ENCODE measurements at regions not wholly inside any gene's neighbourhood (a gene's known extent, or its start where the extent isn't known, plus 50 kb on each side); places are given as distances from the start of the nearest gene placed in this dataset.

DNA sequence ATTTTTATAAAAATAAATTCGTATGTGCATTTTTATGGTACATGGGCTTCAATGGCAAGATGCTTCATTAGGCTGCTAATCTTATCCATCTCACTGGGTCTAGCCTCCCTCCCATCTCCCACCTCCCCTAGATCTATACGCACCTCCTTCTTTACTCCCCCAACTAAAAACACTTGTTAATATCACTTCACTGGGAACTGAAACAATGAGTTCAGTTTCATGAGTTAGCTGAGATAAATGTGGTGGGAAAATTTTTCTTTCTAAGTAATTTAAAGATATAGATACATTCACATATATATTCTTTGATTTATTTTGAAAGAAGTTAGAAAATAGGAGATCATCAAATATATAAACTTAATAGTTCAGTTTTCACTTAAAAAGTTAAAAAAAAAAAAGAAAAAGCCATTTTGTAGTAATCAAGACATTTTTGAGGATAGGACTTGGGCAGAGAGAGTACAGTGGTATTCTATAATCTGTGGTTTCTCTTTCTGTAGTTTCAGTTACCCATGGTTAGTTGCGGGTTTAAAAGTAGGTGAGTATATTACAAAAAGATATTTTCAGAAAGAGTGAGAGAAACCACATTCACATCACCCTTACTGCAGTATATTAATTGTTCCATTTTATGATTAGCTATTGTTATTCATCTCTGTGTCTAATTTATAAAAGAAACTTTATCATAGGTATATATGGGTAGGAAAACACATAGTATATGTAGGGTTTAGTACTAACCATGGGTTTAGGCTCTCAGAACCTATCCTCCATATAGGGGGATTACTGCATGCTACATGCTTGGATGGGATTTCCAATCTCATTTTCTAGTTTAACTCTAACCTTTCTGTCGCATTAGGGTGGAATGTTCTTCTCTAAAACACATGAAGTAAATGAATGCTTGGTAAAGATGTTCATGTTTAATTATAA lies 316.0 kb upstream of the CBLB start:
- no peak for DNase-seq

DNA sequence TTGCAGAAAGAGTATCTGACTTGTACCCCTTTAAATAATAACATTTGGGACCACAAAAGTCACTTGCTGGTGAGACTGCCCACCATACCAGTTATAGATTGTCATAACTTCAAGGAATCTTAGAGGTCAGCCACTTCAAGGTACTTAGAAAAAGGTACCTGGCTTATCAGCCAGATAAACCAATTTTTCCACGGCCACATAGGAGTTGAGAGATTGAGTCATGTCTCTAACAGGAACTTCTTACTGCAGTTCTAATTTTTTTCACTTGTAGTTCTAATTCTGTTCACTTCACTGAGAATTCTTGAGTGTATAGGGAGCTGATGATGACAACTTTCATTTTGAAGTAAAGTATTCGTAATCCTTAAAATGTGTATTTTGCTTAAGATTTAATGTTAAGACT lies 317.1 kb upstream of the CBLB start:
- DNase-seq, result no peak

DNA sequence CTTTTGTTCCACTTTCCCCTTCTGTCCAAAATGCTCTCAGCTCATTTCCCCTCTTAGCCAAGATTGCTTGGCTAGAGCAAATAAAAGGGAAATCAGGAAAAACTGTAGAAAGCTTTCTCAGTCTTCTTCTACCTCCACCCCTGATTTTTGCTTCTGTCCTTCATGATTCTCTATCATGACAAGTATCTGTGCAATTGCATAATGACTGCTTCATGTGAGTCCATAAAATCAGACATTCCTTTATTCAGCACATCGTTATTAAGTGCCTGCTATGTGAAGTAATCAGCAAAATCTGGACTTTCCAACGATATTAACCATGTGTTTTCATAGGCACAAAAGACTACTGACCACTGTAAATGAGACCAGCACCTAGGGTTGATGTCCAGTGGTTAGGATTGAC lies 321.5 kb upstream of the CBLB start:
- no peak for DNase-seq

DNA sequence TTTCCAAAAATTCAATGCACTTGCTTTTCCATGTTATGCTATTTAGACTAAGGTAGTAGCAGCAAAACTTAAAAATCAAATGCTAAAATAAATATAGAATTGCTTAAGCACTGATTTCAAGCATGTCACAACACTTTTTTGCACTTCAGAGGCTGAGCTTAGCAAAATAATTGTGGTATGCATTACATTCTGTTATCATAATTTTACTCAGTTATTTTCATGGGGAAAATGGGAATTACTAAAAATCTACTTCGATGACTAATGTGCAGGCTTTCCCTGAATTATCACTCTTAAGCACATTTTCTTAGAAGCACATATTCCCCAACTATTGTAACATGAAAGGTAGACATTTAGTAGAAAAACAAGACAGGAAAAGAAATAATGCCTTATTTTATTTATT lies 322.4 kb upstream of the CBLB start:
- no peak for DNase-seq

DNA sequence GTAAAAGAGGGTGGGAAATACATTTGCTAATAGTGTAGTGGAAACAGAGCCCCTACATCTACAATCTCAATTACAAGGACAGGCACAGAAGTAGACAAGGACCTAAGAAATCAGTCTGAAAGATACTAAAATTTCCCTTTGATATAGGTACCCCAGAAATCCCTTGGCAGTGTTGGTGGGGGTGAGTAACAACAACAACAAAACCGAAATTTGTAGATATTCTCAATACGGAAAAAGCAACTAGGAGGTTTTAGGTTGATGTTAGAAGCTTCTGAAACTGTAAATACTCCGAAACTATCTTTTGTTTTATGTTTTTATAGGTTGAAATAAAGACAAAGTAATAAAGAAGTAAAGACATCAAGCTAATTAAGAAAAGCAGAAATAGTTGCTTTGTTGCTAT lies 323.1 kb upstream of the CBLB start:
- DNase-seq, result no peak

DNA sequence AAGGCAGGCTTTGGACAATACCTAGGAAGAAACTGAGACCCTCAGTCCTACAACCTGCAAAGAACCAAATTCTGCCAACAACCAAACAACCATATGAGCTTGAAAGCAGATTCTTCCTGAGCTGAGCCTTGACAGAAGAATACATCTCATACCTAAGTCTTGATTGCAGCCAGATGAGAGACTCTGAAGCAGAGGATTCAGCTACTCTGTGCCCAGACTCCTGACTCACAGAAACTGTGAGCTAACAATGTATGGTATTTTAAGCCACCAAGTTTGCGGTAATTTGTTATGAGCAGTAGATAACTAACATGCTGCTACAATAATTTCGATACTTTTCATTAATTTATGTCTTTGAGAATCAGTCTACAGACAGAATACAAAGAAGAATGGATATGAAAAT lies 325.1 kb upstream of the CBLB start:
- DNase-seq, result no peak

DNA sequence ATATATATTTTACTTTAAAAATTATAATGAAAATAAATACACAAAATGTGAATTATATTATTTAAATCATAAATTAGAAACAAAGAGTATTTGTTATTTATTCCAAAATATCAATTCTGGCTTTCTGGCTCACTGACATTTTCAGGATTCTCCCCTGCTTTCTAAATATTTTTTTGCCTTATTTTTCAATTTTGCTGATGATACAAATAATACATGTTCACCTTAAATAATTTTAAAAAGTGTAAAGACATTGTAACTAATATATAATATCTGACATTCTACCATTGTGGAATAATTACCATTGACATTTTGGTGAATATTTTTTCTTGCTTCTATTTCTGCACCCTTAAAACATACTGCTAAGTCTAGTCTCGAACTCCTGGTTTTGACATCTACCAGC lies 325.9 kb upstream of the CBLB start:
- DNase-seq, result no peak

DNA sequence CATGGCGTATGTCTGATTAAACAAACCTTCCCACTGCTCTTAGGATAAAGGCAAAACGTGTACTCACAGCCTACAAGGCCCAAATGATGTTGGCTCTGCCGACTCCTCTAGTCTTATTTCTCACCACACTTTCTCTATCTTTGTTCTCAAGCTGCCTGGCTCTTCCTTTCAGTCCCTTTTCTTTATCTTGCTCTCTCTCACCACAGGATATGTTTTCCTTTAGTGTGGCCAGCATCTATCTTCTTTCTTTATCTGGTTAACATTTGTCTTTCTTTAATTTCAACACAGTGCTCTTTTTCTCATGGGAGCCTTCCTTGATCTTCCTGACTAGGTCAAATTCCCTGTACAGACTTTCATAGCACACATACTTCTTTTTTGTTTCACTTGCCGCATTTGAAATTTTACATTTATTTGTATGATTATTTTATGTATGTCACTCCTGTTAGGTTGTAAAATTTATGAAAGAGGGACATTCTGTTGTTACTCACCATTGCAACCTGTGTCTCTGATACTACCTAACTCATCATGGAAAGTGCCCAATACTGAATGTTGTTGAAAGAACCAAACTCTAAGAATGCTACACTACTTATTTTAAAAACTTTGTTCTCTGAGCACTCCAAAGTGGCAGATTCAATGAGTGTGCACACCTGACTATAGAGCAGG lies 328.9 kb upstream of the CBLB start:
- DNase-seq, result no peak

DNA sequence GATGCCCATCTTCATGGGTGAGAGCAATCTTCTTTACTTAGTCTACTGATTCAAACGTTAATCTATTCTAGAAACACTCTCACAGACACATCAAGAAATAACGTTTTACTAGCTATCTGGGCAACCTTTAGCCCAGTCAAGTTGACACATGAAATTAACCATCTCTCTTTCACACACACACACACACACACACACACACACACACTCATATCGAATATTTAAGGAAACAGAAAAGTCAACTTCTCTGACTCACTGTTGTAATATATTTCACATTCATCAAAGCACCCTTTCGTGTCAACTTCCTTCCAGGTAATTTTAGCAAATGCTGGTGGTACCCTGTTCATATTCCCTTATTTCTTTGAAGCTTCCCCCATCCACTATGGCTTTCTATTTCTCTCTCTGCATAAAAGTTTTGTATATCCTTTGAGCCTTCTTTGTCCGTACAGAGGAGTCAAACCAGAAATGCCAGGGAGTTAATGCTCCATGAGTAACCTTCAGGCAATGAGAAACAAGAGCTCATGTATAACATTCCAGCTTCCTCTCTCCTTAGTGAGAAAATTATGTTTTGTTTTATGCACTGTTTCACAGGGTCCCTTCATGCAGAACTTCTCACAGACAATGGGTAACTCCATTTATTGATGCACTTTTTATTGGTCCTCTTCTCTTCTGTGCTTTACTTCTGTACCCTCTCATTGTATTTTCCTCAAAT lies 335.5 kb upstream of the CBLB start:
- no peak for DNase-seq

DNA sequence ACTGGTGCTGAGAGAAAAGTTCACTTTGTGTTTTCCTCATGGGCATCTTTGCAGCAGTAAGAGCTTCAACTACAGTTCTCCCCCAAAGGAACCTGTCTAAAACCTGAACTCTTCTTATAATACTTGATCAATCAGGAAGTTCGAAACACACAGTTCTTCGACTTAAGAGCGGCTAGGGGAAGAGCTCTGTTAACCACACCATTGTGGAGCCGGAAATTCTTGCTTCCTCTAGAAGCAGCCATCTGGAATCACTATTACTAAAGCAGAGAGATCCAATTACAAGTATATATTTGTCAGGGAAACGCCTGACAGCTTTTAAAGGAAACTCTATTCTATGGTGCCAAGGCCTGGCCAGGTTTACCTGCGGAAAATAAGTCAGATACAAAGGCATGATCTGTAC lies 337.3 kb upstream of the CBLB start:
- no peak for DNase-seq

DNA sequence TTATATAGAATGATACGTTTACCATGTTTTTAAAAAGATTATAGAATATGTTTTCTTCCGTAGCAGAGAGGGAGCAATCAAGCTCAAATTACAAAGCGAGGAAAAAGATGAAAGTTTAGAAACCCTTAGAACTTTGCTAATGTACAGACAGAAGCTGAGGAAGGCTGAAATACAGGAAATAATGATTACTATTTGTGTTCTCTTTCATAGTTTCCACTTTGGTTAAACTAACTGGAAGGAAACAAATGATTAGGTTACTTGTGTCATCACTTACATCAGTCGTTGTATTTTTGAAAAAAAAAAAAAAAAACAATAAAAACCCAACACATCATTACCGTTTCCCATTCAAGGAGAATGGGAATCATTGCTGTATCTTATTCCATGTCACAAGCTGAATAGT lies 337.8 kb upstream of the CBLB start:
- DNase-seq, result no peak

DNA sequence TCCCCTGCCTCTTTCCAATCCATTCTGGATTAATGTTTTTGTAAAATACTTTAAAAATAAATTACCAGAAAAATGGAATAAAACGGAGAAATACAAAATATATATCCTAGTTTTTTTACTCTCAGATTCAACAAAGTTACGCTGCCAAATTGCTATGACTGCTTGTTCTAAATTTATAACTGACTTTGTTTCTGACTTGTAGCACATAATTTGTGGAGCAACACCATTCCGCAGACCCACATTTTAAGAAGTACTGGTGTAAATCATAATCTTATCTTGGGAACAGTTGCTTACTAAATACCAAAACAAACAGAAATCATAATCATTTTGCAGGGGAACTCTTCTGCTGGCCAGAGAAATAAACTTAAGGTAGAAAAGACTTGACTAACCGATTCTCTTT lies 339.4 kb upstream of the CBLB start:
- DNase-seq, result no peak

DNA sequence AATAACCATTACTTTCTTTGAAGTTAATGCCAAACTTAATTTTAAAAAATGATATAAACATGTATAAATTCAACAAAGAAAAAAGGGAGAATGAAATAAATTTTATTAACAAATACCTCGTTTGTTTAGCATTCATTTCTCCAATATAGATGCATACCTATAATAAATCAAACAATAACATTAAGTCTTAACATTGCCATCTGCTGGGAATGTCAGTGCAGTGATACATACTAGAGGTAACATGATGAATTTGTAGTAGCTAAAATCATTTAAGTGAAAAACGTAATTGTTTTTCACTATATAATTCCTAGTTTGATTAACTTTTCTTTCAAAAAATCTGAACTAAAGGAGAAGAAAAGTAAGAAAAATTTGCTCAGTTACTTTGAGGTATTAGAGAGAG lies 340.2 kb upstream of the CBLB start:
- DNase-seq, result no peak

DNA sequence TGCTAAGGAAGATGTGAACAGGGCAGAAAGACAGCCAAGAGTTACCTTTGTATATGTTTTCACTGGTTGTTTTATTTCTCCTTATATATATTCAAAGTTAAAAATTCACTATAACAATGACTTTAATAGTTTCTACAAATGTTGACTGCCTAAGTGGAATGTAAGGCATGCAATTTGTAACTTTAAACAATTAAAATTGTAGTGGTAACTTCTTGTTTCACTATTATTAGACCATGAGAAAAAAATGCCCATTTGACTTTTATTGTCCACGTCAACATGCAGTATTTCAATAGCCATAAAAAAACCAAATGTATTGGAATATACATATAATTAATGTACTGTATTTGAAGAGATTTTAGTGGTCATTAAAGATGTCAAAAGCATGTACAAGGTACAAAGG lies 340.7 kb upstream of the CBLB start:
- no peak for DNase-seq

DNA sequence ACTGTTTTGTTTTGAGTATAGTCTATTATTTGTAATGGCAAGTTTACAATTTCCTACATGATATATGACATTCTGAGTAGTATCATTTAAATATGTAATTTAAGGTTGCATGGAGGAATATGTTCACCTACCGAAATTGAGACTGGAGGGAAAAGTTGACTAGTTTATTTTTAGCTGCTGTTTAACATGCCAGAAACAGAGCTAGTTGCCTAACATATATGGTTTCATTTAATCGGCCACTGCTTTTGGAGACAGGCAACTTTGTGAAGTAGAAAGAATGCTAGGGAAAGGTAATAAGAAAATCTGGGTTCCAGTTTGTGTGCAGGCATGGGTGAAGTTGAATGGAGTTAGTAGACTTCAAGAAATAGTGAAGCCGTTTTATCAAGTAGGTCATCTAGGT lies 342.1 kb upstream of the CBLB start:
- DNase-seq, result no peak

DNA sequence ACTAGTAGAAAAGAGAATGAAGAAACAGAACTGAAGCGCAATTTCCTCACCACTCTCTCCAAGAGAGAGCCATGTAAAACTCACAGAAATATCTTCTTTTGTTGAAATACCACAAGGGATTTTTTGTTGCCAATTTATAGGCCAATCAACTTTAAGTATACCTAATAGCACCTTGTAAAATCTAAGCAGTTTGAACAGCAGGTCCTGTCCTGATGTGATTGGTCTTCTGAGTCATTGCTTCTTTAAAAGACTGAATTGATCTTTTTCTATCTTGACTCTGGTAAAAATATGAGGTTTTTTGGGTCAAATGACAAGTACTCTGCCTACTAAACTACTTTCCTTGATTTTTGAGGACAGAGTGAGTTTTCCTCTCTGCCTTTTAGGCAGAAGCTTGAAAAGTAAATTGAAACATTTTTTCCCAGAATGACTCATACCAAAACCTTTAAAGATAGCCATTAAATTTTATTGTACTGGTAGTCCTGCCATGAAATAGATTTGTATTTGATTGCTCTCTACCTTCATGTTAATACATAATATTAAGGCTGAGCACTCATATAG lies 343.9 kb upstream of the CBLB start:
- DNase-seq, result no peak

DNA sequence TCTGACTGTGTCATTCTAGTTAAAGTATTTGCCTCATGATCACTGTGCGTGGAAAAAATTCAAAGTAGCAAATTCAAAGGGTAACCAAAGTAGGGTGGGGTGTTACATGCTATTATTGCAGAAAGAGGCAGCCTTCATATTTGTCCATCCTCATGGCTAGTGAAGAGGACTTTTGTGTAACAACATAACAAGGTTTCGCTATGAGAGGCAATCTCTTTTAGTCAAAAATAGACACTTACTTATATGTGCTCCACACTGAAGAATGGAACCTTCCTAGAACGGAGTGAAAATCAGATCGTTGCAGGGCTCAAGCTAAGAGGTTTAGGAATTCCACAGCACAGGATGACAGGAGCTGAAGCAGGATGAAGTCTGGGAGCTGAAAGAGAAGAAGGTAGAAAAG lies 345.1 kb upstream of the CBLB start:
- no peak for DNase-seq

DNA sequence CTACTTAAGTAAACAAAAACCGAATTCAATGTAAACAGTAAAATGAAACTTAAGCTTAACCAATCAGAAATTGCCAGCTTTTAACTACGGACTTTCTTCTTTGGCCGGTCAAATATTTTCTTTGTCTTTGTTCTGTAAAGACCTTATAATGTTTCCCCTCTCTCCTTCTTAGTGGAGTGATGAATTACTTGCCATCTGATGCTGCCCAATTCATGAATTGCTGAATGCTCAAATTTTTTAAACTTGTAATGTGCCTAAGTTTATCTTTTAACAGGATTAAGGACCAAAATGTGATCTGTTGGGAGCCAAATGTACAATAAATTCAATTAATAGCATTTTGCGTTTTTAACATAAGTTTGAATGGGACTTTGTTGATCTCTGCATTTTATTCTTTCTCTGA lies 345.8 kb upstream of the CBLB start:
- DNase-seq, result no peak

DNA sequence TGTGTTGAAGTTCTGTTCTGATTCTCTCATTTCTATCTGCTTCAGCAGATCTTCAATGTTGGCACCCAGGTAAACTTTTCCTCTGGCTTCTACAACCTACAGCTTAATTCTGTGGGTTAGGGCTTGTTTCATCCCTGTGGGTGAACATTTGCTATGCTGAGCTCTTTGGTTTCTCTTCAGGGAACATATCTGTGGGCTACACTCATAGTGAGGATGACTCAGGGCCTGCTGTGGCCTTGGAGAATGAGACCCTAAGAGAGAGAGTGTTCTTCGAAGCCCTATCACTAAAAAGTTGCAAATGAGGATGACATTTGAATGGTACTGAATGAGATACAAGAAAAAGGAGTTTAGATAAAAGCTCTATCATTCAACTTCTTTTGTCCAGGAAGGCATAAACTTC lies 346.2 kb upstream of the CBLB start:
- no peak for DNase-seq

DNA sequence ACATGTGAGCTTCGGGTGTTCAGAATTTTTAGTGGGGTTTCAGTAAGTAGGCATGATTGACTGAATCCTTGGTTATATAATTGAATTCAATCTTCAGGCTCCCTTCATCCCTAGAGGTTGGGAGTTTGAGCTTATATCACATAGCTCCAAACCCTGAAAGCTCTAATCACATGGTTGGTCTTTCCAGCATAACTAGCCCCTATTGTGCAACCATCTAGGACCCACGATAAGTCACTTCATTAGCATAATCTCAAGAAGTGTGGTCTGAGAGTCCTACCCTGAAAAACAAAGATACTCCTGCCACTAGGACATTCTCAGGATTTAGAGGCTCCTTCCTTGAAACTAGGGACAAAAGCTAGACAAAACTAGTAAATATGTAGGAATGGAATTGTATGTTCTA lies 348.9 kb upstream of the CBLB start:
- no peak for DNase-seq

DNA sequence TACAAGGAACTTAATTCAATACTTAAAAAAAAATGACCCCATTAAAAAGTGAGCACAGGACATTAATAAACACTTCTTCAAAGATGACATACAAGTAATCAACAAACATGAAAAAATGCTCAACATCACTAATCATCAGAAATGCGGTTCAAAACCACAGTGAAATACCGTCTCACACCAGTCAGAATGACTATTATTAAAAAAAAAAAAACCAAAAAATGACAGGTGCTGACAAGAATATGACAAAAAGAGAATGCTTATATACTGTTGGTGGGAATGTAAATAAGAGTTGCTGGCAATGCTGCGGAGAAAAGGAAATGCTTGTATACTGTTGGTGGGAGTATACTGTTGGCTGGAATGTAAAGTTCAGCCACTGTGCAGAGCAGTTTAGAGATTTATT lies 358.3 kb upstream of the CBLB start:
- no peak for DNase-seq

DNA sequence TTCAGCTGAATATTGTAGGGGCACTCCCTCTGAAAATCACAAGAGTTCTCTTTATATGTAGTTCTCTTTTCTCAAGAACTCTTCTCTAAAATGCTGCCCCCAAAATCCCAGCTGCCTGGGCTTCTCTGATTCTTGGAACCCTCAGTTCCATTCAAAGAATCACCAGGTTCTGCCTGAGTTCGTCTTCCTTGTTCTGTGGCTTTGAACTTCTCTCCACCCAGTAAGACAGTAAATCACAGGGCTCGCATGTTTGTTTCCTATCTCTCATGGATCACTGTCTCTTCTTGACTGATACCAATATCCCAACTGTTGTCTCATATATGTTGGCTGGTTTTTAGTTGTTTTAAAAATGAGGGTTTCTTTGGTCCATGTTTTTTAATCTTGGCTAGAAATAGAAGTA lies 359.5 kb upstream of the CBLB start:
- no peak for DNase-seq

DNA sequence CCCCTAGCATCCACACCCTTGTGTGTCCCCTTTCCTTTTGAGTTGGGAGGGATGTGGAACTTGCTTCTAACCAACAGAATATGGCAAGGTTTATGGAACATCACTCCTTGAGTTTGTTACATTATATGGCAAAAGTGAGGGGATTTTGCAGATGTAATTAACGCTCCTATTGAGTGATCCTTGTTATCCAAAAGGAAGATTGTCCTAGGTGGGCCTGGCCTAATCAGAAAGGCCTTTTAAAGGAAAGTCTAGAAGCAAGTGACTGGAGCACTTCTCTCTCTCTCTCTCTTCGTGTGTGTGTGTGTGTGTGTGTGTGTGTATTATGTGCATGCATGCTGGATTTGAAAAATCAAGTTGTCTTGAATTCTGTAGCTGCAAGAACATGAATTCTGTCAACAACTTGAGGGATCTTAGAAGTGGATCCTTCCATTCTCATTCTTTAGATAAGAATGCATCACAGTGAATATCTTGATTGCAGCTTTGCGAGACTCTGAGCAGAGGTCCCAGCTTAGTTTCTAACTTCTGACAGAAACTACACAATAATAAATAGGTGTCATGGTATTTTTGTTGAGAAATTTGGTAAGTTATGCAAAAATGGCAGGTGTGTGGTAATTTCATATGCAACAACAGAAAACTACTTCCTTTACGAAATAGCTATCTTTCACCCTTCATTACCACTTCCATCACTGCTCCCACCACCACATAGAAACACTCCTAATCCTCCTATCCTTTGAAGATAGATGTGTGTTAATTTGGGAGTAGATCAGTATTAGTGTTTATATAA lies 360.9 kb upstream of the CBLB start:
- no peak for DNase-seq

Data from SW 1271 (cell line).